ENCODE measurements at regions not wholly inside any gene's neighbourhood (a gene's known extent, or its start where the extent isn't known, plus 50 kb on each side); places are given as distances from the start of the nearest gene placed in this dataset.

DNA sequence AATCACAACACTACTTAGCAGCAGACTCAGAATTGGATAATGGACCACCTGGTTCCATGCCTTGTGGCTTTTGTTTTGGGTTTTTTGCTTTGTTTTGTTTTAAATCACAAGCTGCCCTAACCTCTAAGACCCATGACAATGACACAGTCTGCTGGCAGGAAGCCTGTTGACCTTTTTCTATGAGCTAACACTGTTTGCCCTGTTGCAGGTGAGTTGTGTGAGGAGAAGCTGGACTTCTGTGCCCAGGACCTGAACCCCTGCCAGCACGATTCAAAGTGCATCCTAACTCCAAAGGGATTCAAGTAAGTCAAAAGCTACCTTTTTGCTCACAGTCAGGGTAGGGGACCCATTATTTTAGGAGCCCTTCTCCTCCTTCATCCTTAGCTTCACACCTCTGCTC, 110.8 kb upstream of the PACRGL start:
- POLR2A ChIA-PET, result no interaction called here
- no peaks in the 10 kb centered on the region for H3K9me3 Mint-ChIP-seq
- CTCF ChIA-PET, result no interaction called here

DNA sequence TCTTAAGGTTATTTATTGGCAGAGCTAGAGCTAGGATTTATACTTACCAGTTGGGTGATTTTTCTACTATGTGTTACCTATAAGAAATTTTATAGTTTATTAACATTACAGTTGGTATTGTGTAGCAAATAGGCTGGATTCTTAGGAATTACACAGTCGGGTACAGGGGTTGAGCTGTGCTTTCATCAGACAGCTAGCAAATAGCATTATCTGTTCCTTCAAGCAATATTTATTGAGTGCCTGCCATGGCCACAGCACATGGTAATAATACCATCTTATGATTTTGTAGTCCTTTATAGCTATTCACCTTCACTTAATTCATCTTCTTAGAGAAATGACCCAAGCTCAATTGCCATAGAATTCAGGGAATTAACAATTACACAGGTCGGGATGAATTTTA, 109.4 kb upstream of the PACRGL start:
- DNase-seq, result no peak
- Histone ChIP-seq H3K27ac (ENCODE audit: low read depth in 1 of 2, low read length in 2 of 2) (no peak overlapping the region), H3K4me1 (ENCODE audit: insufficient read depth, low read length) (no peaks in the 10 kb centered on the region), H3K36me3 (ENCODE audit: insufficient read depth, low read length) (no peaks in the 10 kb centered on the region), H3K27me3 (ENCODE audit: control insufficient read depth in 1 of 2, insufficient read depth in 2 of 2, low read length in 2 of 2) (no peaks in the 10 kb centered on the region), H3K4me3 (ENCODE audit: low read length) (no peak overlapping the region), H3K9me3 (ENCODE audit: control insufficient read depth in 1 of 2, insufficient read depth in 1 of 2, low read length in 2 of 2) (no peaks in the 10 kb centered on the region)
- ATAC-seq (ENCODE audit: poor library complexity), result no peak
- Mint-ChIP-seq H3K27me3 (no peaks in the 10 kb centered on the region), H3K27ac (no peak overlapping the region), H3K36me3 (ENCODE audit: low read depth) (no peaks in the 10 kb centered on the region), H3K4me1 (ENCODE audit: low read depth) (no peaks in the 10 kb centered on the region), H3K9me3 (no peaks in the 10 kb centered on the region), H3K4me3 (no peak overlapping the region)
- ChIA-PET CTCF (no interaction called here), POLR2A (no interaction called here)
- intact Hi-C loops (cut with DNase I, micrococcal nuclease), result no loop called here
- TF ChIP-seq, protein P1, sequence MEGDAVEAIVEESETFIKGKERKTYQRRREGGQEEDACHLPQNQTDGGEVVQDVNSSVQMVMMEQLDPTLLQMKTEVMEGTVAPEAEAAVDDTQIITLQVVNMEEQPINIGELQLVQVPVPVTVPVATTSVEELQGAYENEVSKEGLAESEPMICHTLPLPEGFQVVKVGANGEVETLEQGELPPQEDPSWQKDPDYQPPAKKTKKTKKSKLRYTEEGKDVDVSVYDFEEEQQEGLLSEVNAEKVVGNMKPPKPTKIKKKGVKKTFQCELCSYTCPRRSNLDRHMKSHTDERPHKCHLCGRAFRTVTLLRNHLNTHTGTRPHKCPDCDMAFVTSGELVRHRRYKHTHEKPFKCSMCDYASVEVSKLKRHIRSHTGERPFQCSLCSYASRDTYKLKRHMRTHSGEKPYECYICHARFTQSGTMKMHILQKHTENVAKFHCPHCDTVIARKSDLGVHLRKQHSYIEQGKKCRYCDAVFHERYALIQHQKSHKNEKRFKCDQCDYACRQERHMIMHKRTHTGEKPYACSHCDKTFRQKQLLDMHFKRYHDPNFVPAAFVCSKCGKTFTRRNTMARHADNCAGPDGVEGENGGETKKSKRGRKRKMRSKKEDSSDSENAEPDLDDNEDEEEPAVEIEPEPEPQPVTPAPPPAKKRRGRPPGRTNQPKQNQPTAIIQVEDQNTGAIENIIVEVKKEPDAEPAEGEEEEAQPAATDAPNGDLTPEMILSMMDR (IDR thresholded peaks at IDR 0.05), result no peak

More for the DNA sequence above, 110.8 kb upstream of the PACRGL start:
- Mint-ChIP-seq H3K27ac (no peak overlapping the region), H3K27me3 (no peaks in the 10 kb centered on the region), H3K4me1 (ENCODE audit: low read depth) (no peaks in the 10 kb centered on the region), H3K4me3 (no peak overlapping the region), H3K36me3 (ENCODE audit: low read depth) (no peaks in the 10 kb centered on the region)
- no peak for ATAC-seq (ENCODE audit: poor library complexity)
- Histone ChIP-seq H3K4me3 (ENCODE audit: low read length) (no peak overlapping the region), H3K27ac (ENCODE audit: low read depth in 1 of 2, low read length in 2 of 2) (no peak overlapping the region), H3K27me3 (ENCODE audit: control insufficient read depth in 1 of 2, insufficient read depth in 2 of 2, low read length in 2 of 2) (no peaks in the 10 kb centered on the region), H3K4me1 (ENCODE audit: insufficient read depth, low read length) (no peaks in the 10 kb centered on the region), H3K9me3 (ENCODE audit: control insufficient read depth in 1 of 2, insufficient read depth in 1 of 2, low read length in 2 of 2) (no peaks in the 10 kb centered on the region), H3K36me3 (ENCODE audit: insufficient read depth, low read length) (no peaks in the 10 kb centered on the region)
- DNase-seq, result no peak
- intact Hi-C loops (cut with DNase I, micrococcal nuclease), result no loop called here
- TF ChIP-seq, protein P1 (IDR thresholded peaks at IDR 0.05), result no peak

DNA sequence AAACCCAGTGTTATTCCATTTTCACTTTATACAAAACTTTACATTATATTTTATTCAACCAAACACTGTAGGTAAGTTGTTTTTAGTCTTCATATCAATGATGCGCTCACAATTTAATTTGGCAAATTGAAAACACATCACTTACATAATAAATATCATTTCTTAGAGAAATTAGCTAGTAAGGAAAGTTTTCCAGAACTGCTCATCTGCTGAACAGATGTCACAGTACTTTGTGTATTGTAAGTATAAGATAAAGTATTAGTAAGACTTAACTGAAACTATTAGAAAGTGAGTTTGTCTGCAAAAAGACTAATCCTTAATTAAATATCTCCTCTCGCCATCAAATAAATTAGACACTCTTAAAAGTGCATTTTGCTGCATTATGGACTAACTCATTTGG, 108.7 kb upstream of the PACRGL start:
- TF ChIP-seq, protein P1 (IDR thresholded peaks at IDR 0.05), result no peak
- intact Hi-C loops (cut with DNase I, micrococcal nuclease), result no loop called here
- no peaks in the 10 kb centered on the region for H3K27me3 Mint-ChIP-seq
- H3K4me1 Mint-ChIP-seq (ENCODE audit: low read depth), result no peaks in the 10 kb centered on the region
- no peak overlapping the region for H3K27ac ChIP-seq (ENCODE audit: low read depth in 1 of 2, low read length in 2 of 2)
- CTCF ChIA-PET, result no interaction called here
- H3K27ac Mint-ChIP-seq, result no peak overlapping the region
- no peaks in the 10 kb centered on the region for H3K36me3 ChIP-seq (ENCODE audit: insufficient read depth, low read length)
- no peak for DNase-seq
- H3K9me3 Mint-ChIP-seq, result no peaks in the 10 kb centered on the region
- H3K36me3 Mint-ChIP-seq (ENCODE audit: low read depth), result no peaks in the 10 kb centered on the region
- no peak overlapping the region for H3K4me3 Mint-ChIP-seq
- H3K4me1 ChIP-seq (ENCODE audit: insufficient read depth, low read length), result no peaks in the 10 kb centered on the region
- H3K27me3 ChIP-seq (ENCODE audit: control insufficient read depth in 1 of 2, insufficient read depth in 2 of 2, low read length in 2 of 2), result no peaks in the 10 kb centered on the region
- no peak overlapping the region for H3K4me3 ChIP-seq (ENCODE audit: low read length)
- ATAC-seq (ENCODE audit: poor library complexity), result no peak
- no peaks in the 10 kb centered on the region for H3K9me3 ChIP-seq (ENCODE audit: control insufficient read depth in 1 of 2, insufficient read depth in 1 of 2, low read length in 2 of 2)
- POLR2A ChIA-PET, result no interaction called here
